PFSK-1 (cell line): ENCODE measurements at regions not wholly inside any gene's neighbourhood (a gene's known extent, or its start where the extent isn't known, plus 50 kb on each side); places are given as distances from the start of the nearest gene placed in this dataset.

ENCODE experiments used
- POLR2AphosphoS5 ChIP-seq: IDR thresholded peaks from 2 replicates; pipeline ENCODE4 v1.6.1; 2012; ENCODE audit warnings: low read depth, mild to moderate bottlenecking, control low read depth, low read length, moderate library complexity
- SIN3A ChIP-seq: IDR thresholded peaks from 2 replicates; pipeline ENCODE4 v1.6.1; 2012; ENCODE audit warnings: mild to moderate bottlenecking, low read length, moderate library complexity, borderline replicate concordance; ENCODE audit not compliant: insufficient read depth
- TF ChIP-seq, protein P1 (sequence below), 2 experiments: IDR thresholded peaks; 2 replicates each; pipeline versions ENCODE4 v1.6.1 to v1.8.0; 2011 to 2012; ENCODE audit warnings: low read depth in 2 of 2, low read length in 2 of 2, control low read depth in 1 of 2, inconsistent platforms in 1 of 2, mild to moderate bottlenecking in 1 of 2, moderate library complexity in 1 of 2; ENCODE audit not compliant: insufficient read depth in 1 of 2

DNA sequence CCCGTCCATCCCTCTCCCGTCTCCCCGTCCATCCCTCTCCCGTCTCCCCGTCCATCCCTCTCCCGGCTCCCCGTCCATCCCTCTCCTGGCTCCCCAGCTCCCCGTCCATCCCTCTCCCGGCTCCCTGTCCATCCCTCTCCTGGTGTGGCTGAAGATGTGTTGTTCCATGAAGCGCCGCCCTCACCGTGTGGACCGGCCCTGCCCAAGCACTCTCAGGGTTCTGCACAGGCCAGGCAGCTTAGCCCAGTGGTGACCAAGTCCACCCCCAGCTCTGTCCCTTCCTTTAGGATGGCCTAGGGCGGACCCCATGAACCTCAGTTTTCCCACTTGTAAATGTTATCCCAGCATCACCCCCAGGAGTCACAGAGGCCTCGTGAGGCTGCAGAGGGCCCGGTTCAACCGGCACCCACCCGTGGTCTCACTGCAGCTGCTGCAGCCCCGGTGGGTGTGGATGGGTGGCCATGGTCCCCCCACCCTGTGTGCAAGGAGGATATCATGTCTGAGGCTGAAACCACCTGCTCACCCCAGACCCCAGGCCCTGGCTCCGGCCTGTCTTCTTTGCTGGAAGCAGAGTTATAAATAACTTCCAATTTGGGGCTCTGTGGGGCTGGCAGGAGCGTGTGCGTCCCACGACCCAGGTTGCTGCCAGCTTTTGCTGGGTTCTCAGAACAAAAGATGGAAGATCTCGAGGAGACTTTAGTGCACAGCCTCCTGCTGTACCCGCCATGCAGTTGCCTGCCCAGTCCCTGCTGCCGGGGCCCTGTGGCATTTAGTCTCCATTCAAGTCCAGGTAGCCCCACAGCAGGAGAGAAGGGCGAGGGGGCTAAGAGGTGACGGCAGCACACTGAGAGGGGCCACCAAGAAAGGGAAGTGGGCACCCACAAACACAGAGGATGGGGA lies 1147.8 kb downstream of the BRD1 start:
- TF ChIP-seq SIN3A: no peak
- TF ChIP-seq POLR2AphosphoS5: no peak
- TF ChIP-seq, protein P1, sequence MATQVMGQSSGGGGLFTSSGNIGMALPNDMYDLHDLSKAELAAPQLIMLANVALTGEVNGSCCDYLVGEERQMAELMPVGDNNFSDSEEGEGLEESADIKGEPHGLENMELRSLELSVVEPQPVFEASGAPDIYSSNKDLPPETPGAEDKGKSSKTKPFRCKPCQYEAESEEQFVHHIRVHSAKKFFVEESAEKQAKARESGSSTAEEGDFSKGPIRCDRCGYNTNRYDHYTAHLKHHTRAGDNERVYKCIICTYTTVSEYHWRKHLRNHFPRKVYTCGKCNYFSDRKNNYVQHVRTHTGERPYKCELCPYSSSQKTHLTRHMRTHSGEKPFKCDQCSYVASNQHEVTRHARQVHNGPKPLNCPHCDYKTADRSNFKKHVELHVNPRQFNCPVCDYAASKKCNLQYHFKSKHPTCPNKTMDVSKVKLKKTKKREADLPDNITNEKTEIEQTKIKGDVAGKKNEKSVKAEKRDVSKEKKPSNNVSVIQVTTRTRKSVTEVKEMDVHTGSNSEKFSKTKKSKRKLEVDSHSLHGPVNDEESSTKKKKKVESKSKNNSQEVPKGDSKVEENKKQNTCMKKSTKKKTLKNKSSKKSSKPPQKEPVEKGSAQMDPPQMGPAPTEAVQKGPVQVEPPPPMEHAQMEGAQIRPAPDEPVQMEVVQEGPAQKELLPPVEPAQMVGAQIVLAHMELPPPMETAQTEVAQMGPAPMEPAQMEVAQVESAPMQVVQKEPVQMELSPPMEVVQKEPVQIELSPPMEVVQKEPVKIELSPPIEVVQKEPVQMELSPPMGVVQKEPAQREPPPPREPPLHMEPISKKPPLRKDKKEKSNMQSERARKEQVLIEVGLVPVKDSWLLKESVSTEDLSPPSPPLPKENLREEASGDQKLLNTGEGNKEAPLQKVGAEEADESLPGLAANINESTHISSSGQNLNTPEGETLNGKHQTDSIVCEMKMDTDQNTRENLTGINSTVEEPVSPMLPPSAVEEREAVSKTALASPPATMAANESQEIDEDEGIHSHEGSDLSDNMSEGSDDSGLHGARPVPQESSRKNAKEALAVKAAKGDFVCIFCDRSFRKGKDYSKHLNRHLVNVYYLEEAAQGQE (IDR thresholded peaks at IDR 0.05; ENCODE audit: insufficient read depth in 1 of 2, low read depth in 2 of 2, low read length in 2 of 2): no peak
